SU-DHL-6 (cell line): ENCODE measurements at regions not wholly inside any gene's neighbourhood (a gene's known extent, or its start where the extent isn't known, plus 50 kb on each side); places are given as distances from the start of the nearest gene placed in this dataset.

Experiments
- H2AFZ ChIP-seq: fragments of 200-600 bp; sonication (generic); 2 replicates; pipeline ENCODE4 v1.6.1; 2014; ENCODE audit warnings: low read depth, mild to moderate bottlenecking, moderate library complexity, mixed read lengths, antibody characterized with exemption, low read length; ENCODE audit not compliant: severe bottlenecking
- H3F3A ChIP-seq: fragments of 200-600 bp; shearing (Covaris generic); 2 replicates; pipeline ENCODE4 v1.6.0; 2016; ENCODE audit warnings: antibody characterized with exemption, mild to moderate bottlenecking; ENCODE audit not compliant: insufficient read depth
- H3K27ac ChIP-seq: fragments of 200-600 bp; sonication (generic); 2 replicates; pipeline ENCODE4 v1.5.1; 2016; ENCODE audit warnings: low read depth, mild to moderate bottlenecking, low read length, moderate library complexity, mixed read lengths
- H3K27me3 ChIP-seq: fragments of 200-600 bp; sonication (generic), shearing (Covaris generic); 2 replicates; pipeline ENCODE4 v1.6.0; 2014; ENCODE audit warnings: mild to moderate bottlenecking, low read length
- H3K36me3 ChIP-seq: fragments of 200-600 bp; sonication (generic); 2 replicates; pipeline ENCODE4 v1.6.1; 2014; ENCODE audit warnings: mild to moderate bottlenecking, low read length, mixed read lengths
- H3K4me2 ChIP-seq: fragments of 300-600, 200-600 bp; shearing (Covaris generic), sonication (generic); 2 replicates; pipeline ENCODE4 v1.6.0; 2014; ENCODE audit warnings: low read length, low read depth, mild to moderate bottlenecking; ENCODE audit not compliant: poor library complexity, severe bottlenecking
- H3K4me3 ChIP-seq: fragments of 200-600 bp; sonication (generic); 2 replicates; pipeline ENCODE4 v1.5.1; 2014; ENCODE audit warnings: antibody characterized with exemption, low read length, mild to moderate bottlenecking, mixed read lengths; ENCODE audit not compliant: insufficient read depth, poor library complexity, severe bottlenecking
- H3K79me2 ChIP-seq: fragments of 200-600 bp; sonication (generic); 2 replicates; pipeline ENCODE4 v1.6.1; 2014; ENCODE audit warnings: mild to moderate bottlenecking, low read length, moderate library complexity; ENCODE audit not compliant: insufficient read depth
- H3K9ac ChIP-seq: fragments of 200-600 bp; sonication (generic); 2 replicates; pipeline ENCODE4 v1.7.0; 2014; ENCODE audit warnings: mild to moderate bottlenecking, low read length
- H3K9me2 ChIP-seq: fragments of 200-600 bp; sonication (generic); replicated peaks from 2 replicates; pipeline ENCODE4 v1.6.1; 2014; ENCODE audit warnings: low read length; ENCODE audit not compliant: insufficient read depth
- H3K9me3 ChIP-seq: fragments of 200-600 bp; sonication (generic); 2 replicates; pipeline ENCODE4 v1.6.1; 2014; ENCODE audit warnings: low read length, mixed read lengths; ENCODE audit not compliant: insufficient read depth
- H4K20me1 ChIP-seq: fragments of 200-600 bp; sonication (generic); 2 replicates; pipeline ENCODE4 v1.6.1; 2014; ENCODE audit warnings: low read depth, mild to moderate bottlenecking, antibody characterized with exemption, low read length, moderate library complexity, mixed read lengths
- CTCF ChIP-seq: fragments of 200-600 bp; sonication (generic); IDR thresholded peaks from one replicate; pipeline ENCODE4 v1.5.1; 2017; ENCODE audit warnings: antibody characterized with exemption, mild to moderate bottlenecking, low read length, moderate library complexity; ENCODE audit not compliant: insufficient read depth, poor library complexity, severe bottlenecking
- EZH2phosphoT487 ChIP-seq: fragments of 200-600 bp; sonication (generic), shearing (Covaris generic); conservative IDR thresholded peaks from 2 replicates; pipeline ENCODE4 v1.6.1; 2018; ENCODE audit warnings: mild to moderate bottlenecking, antibody characterized with exemption, low read length, moderate library complexity, mixed read lengths

GRCh38 chr5:68436686-68437520, 221.3 kb downstream of the PIK3R1 start:
- Histone ChIP-seq H3K9me2 (no peaks in the 10 kb centered on the region), H3K9me3 (no peaks in the 10 kb centered on the region), H3K9ac (no peak overlapping the region), H3K4me2 (no peak overlapping the region), H2AFZ (no peak overlapping the region), H3K4me3 (no peak overlapping the region), H3K79me2 (no peaks in the 10 kb centered on the region), H4K20me1 (no peaks in the 10 kb centered on the region), H3K27me3 (no peaks in the 10 kb centered on the region), H3K36me3 (no peaks in the 10 kb centered on the region), H3F3A (no peaks in the 10 kb centered on the region), H3K27ac (no peak overlapping the region)
- TF ChIP-seq EZH2phosphoT487 (no peak), CTCF (no peak)

- H3K9me2 ChIP-seq = no peaks in the 10 kb centered on the region
- no peak overlapping the region for H3K4me3 ChIP-seq
- H3K27me3 ChIP-seq = no peaks in the 10 kb centered on the region
- no peak overlapping the region for H3K4me2 ChIP-seq
- H3F3A ChIP-seq = no peaks in the 10 kb centered on the region
- no peaks in the 10 kb centered on the region for H3K9me3 ChIP-seq
- no peak overlapping the region for H3K9ac ChIP-seq
- H3K27ac ChIP-seq = no peak overlapping the region
- H4K20me1 ChIP-seq = no peaks in the 10 kb centered on the region
- no peaks in the 10 kb centered on the region for H3K79me2 ChIP-seq
- H2AFZ ChIP-seq = no peak overlapping the region
- no peaks in the 10 kb centered on the region for H3K36me3 ChIP-seq
- TF ChIP-seq EZH2phosphoT487 (no peak), CTCF (no peak)
Measured at GRCh38 chr5:68438876-68439275, 223.3 kb downstream of the PIK3R1 start.

GRCh38 chr5:68440245-68440644, 224.7 kb downstream of the PIK3R1 start:
- TF ChIP-seq EZH2phosphoT487 (no peak), CTCF (no peak)
- Histone ChIP-seq H3K9ac (no peak overlapping the region), H4K20me1 (no peaks in the 10 kb centered on the region)

More at GRCh38 chr5:68440245-68440644, 224.7 kb downstream of the PIK3R1 start:
- no peak overlapping the region for H3K27ac ChIP-seq
- no peaks in the 10 kb centered on the region for H3K9me3 ChIP-seq
- no peak overlapping the region for H3K4me2 ChIP-seq
- H3K9me2 ChIP-seq = no peaks in the 10 kb centered on the region
- H2AFZ ChIP-seq = no peak overlapping the region
- no peaks in the 10 kb centered on the region for H3F3A ChIP-seq
- H3K79me2 ChIP-seq = no peaks in the 10 kb centered on the region
- H3K36me3 ChIP-seq = no peaks in the 10 kb centered on the region
- H3K27me3 ChIP-seq = no peaks in the 10 kb centered on the region
- H3K4me3 ChIP-seq = no peak overlapping the region
